H1 (cell line): ENCODE measurements at regions not wholly inside any gene's neighbourhood (a gene's known extent, or its start where the extent isn't known, plus 50 kb on each side); places are given as distances from the start of the nearest gene placed in this dataset.
"Not testable (repeated sequence)": the region's sequence is repeated elsewhere in the genome, so short reads cannot be mapped to it uniquely, and the experiment has no call there.

ENCODE experiments used
- CTCF ChIA-PET: fragments of 300-600 bp; sonication (Branson Sonifier 250); formaldehyde crosslinking; loops from one replicate; lab custom pipeline; 2021; ENCODE audit not compliant: partially characterized antibody; lab: Charles Lee
- POLR2A ChIA-PET: fragments of 300-600 bp; sonication (Branson Sonifier 250); formaldehyde crosslinking; loops from one replicate; lab custom pipeline; 2021; ENCODE audit warnings: inconsistent platforms; ENCODE audit not compliant: partially characterized antibody; lab: Charles Lee
- DNase-seq, 2 experiments: peaks; one replicate each; pipeline versions ENCODE4 v3.0.0 to v3.0.0-alpha.2; 2010 to 2022; ENCODE audit warnings: low spot score in 2 of 2, low read depth in 1 of 2, mixed read lengths in 1 of 2
- FAIRE-seq: peaks from 2 replicates; lab custom pipeline; 2011; peaks lifted over from hg19 to GRCh38; lab: Jason Lieb, UNC
- H2AFZ ChIP-seq: 2 replicates; pipeline ENCODE4 v1.8.1; 2012; ENCODE audit warnings: low read length, inconsistent platforms
- H2AK5ac ChIP-seq: 2 replicates; pipeline ENCODE4 v1.6.1; 2013; ENCODE audit warnings: low read depth, low read length
- H2BK120ac ChIP-seq: replicated peaks from 2 replicates; pipeline ENCODE3; 2013; ENCODE audit warnings: low read depth, low read length, inconsistent platforms
- H2BK12ac ChIP-seq: 2 replicates; pipeline ENCODE4 v1.6.1; 2013; ENCODE audit warnings: low read depth, low read length
- H2BK15ac ChIP-seq: 2 replicates; pipeline ENCODE4 v1.6.1; 2013; ENCODE audit warnings: low read length
- H2BK20ac ChIP-seq: 2 replicates; pipeline ENCODE4 v1.6.1; 2013; ENCODE audit warnings: low read length
- H2BK5ac ChIP-seq: 2 replicates; pipeline ENCODE4 v1.6.1; 2013; ENCODE audit warnings: low read depth, low read length
- H3K14ac ChIP-seq: 2 replicates; pipeline ENCODE4 v1.6.1; 2013; ENCODE audit warnings: inconsistent platforms; ENCODE audit not compliant: insufficient read length
- H3K18ac ChIP-seq: 2 replicates; pipeline ENCODE4 v1.6.1; 2013; ENCODE audit warnings: low read length; ENCODE audit errors: extremely low read depth
- H3K23ac ChIP-seq: 2 replicates; pipeline ENCODE4 v1.6.1; 2013; ENCODE audit warnings: inconsistent platforms; ENCODE audit not compliant: insufficient read length
- H3K23me2 ChIP-seq: 2 replicates; pipeline ENCODE4 v1.6.1; 2013; ENCODE audit warnings: low read depth, low read length
- H3K27ac ChIP-seq: 2 replicates; pipeline ENCODE4 v1.6.1; 2011; ENCODE audit warnings: low read depth, low read length, inconsistent platforms
- H3K27me3 ChIP-seq, 4 experiments: replicated peaks in 1 of 4; 1 replicate in 1 of 4; 2 replicates in 3 of 4; pipeline versions ENCODE4 v1.6.1 to v1.8.1; 2011 to 2013; ENCODE audit warnings: low read length in 3 of 4, mild to moderate bottlenecking in 3 of 4, inconsistent platforms in 2 of 4, mixed read lengths in 2 of 4, moderate library complexity in 1 of 4; ENCODE audit not compliant: control insufficient read depth in 3 of 4, insufficient read depth in 3 of 4; ENCODE audit errors: extremely low read depth in 1 of 4
- H3K36me3 ChIP-seq, 4 experiments: 2 replicates each; pipeline versions ENCODE4 v1.6.1 to v1.8.1; 2011 to 2013; ENCODE audit warnings: mild to moderate bottlenecking in 4 of 4, low read length in 3 of 4, moderate library complexity in 2 of 4, control low read depth in 1 of 4, inconsistent platforms in 1 of 4; ENCODE audit not compliant: insufficient read depth in 4 of 4, control insufficient read depth in 2 of 4
- H3K4ac ChIP-seq: replicated peaks from 2 replicates; pipeline ENCODE3; 2013; ENCODE audit warnings: low read length, low read depth, mixed read lengths, inconsistent platforms; ENCODE audit not compliant: insufficient read length
- H3K4me1 ChIP-seq, 4 experiments: replicated peaks in 1 of 4; 1 replicate in 1 of 4; 2 replicates in 3 of 4; pipeline versions ENCODE4 v1.6.1 to v1.8.1; 2011 to 2013; ENCODE audit warnings: low read length in 3 of 4, inconsistent platforms in 2 of 4, mixed read lengths in 1 of 4; ENCODE audit not compliant: insufficient read depth in 4 of 4, control insufficient read depth in 3 of 4
- H3K4me2 ChIP-seq, 2 experiments: 2 replicates each; pipeline versions ENCODE4 v1.6.1 to v1.8.1; 2011 to 2013; ENCODE audit warnings: low read depth in 2 of 2, low read length in 2 of 2, control low read depth in 1 of 2, inconsistent platforms in 1 of 2, mild to moderate bottlenecking in 1 of 2; ENCODE audit not compliant: insufficient read depth in 1 of 2
- H3K4me3 ChIP-seq, 4 experiments: fragments of 200-600, 300-600 bp in 1 of 4; sonication (generic), shearing (Covaris generic), sonication (Bioruptor Twin) in 1 of 4; 2 replicates each; pipeline versions ENCODE4 v1.5.1 to v1.8.1; 2011 to 2016; ENCODE audit warnings: low read length in 4 of 4, low read depth in 3 of 4, control low read depth in 2 of 4, inconsistent platforms in 2 of 4, mild to moderate bottlenecking in 2 of 4, mixed read lengths in 1 of 4, moderate library complexity in 1 of 4; ENCODE audit not compliant: insufficient read depth in 2 of 4; ENCODE audit errors: extremely low read depth in 1 of 4
- H3K56ac ChIP-seq: replicated peaks from 2 replicates; pipeline ENCODE3; 2013; ENCODE audit warnings: low read depth, mild to moderate bottlenecking, mixed read lengths, low read length, inconsistent platforms; ENCODE audit not compliant: insufficient read length
- H3K79me1 ChIP-seq: 2 replicates; pipeline ENCODE4 v1.6.1; 2013; ENCODE audit warnings: low read depth, low read length, control low read depth
- H3K79me2 ChIP-seq, 2 experiments: 2 replicates each; pipeline versions ENCODE4 v1.6.1 to v1.8.1; 2012 to 2013; ENCODE audit warnings: low read length in 2 of 2, mild to moderate bottlenecking in 2 of 2, inconsistent platforms in 1 of 2; ENCODE audit not compliant: insufficient read depth in 2 of 2, control insufficient read depth in 1 of 2
- H3K9ac ChIP-seq, 4 experiments: replicated peaks in 1 of 4; 1 replicate in 1 of 4; 2 replicates in 3 of 4; pipeline versions ENCODE4 v1.6.1 to v1.8.1; 2011 to 2013; ENCODE audit warnings: low read depth in 3 of 4, low read length in 3 of 4, control low read depth in 2 of 4, mild to moderate bottlenecking in 2 of 4, moderate library complexity in 2 of 4, inconsistent platforms in 1 of 4; ENCODE audit errors: extremely low read depth in 1 of 4
- H3K9me3 ChIP-seq, 2 experiments: 2 replicates each; pipeline versions ENCODE4 v1.6.1 to v1.8.1; 2012 to 2013; ENCODE audit warnings: mild to moderate bottlenecking in 2 of 2, moderate library complexity in 2 of 2, control low read depth in 1 of 2, inconsistent platforms in 1 of 2, low read depth in 1 of 2, low read length in 1 of 2, mixed read lengths in 1 of 2; ENCODE audit not compliant: insufficient read depth in 2 of 2
- H4K20me1 ChIP-seq, 2 experiments: replicated peaks in 1 of 2; 2 replicates each; pipeline versions ENCODE3 to v1.8.1; 2011 to 2013; ENCODE audit warnings: inconsistent platforms in 2 of 2, low read length in 2 of 2, mild to moderate bottlenecking in 1 of 2; ENCODE audit not compliant: insufficient read depth in 2 of 2, control insufficient read depth in 1 of 2
- H4K5ac ChIP-seq: 2 replicates; pipeline ENCODE4 v1.6.1; 2013; ENCODE audit warnings: low read length, low read depth, mixed read lengths, inconsistent platforms; ENCODE audit not compliant: insufficient read length
- H4K8ac ChIP-seq: 2 replicates; pipeline ENCODE4 v1.8.0; 2013; ENCODE audit warnings: mild to moderate bottlenecking, moderate library complexity, low read length, inconsistent platforms; ENCODE audit not compliant: insufficient read depth; ENCODE audit errors: extremely low read depth
- H4K91ac ChIP-seq: replicated peaks from 2 replicates; pipeline ENCODE3; 2013; ENCODE audit warnings: low read length, mixed read lengths, inconsistent platforms; ENCODE audit not compliant: insufficient read length
- WGBS, 2 experiments: shearing (Covaris generic) in 1 of 2; methylation state at CpG; one replicate each; pipeline versions ENCODE4 v1.1.6 to v1.1.7; 2013 to 2015; ENCODE audit warnings: low lambda C conversion rate in 2 of 2, mixed read lengths in 2 of 2, inconsistent platforms in 1 of 2, low coverage in 1 of 2, missing lambda C conversion rate in 1 of 2; ENCODE audit not compliant: insufficient replicate concordance in 2 of 2, insufficient coverage in 1 of 2, insufficient read length in 1 of 2; ENCODE audit errors: extremely low coverage in 1 of 2, missing lambda C conversion rate in 1 of 2; 5-methylcytosine and 5-hydroxymethylcytosine counted together

DNA sequence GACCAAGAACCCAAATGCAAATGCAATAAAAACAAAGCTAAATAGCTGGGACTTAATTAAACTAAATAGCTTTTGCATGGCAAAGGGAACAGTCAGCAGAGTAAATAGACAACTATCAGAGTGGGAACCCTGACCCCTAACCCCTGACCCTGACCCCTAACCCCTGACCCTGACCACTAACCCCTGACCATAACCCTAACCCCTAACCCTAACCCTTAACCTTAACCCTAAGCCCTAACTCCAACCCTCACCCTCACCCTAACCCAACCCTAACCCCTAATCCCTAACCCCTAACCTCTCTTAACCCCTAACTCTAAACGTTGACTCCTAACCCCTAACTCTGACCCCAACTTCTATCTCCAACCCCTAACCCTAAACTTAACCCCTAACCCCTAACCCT is 3014.3 kb upstream of the TEKT4 start:
- POLR2A ChIA-PET, H3K4me1 ChIP-seq, H2BK5ac ChIP-seq, FAIRE-seq, H3K79me1 ChIP-seq, H4K20me1 ChIP-seq, H3K4me3 ChIP-seq, H3K36me3 ChIP-seq, H3K23me2 ChIP-seq, H4K5ac ChIP-seq, H2BK120ac ChIP-seq, H3K56ac ChIP-seq, H3K27me3 ChIP-seq, CTCF ChIA-PET, H3K27ac ChIP-seq, H3K9ac ChIP-seq, H4K91ac ChIP-seq, H3K23ac ChIP-seq, H2AK5ac ChIP-seq, H2BK20ac ChIP-seq, H3K4ac ChIP-seq, H4K8ac ChIP-seq, H3K18ac ChIP-seq, H3K14ac ChIP-seq, H2BK15ac ChIP-seq, H3K79me2 ChIP-seq, H3K4me2 ChIP-seq, H2BK12ac ChIP-seq, H2AFZ ChIP-seq, DNase-seq: not testable (repeated sequence)
- H3K9me3 ChIP-seq, result peaks cover 2 to 12% of the 10 kb centered on the region in 2 experiments; a peak in 3 of 4 replicates
- 63 to 100% methylated on average over 1 of the region's 1 CpG for WGBS, 2 experiments

DNA sequence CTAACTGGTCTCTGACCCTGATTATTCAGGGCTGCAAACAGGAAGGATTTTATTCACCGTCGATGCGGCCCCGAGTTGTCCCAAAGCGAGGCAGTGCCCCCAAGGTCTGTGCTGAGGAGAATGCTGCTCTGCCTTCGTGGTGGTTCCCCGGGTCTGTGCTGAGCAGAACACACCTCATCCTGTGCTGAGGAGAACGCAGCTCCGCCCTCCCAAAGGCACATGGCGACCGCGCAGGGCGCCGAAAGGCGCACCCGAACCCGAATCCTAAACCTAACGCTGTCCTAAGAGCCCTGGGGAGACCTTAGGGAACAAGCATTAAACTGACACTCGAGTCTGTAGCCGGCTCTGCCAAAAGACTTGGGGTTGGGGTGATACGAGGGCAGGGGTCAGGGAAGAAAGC is 3013.5 kb upstream of the TEKT4 start:
- 57% methylated on average over 3 of the region's 21 CpGs; no CpG with 5 or more reads in 1 of the 2 experiments for WGBS, 2 experiments
- H3K56ac ChIP-seq, H3K18ac ChIP-seq, H2AK5ac ChIP-seq, H3K9ac ChIP-seq, H3K27me3 ChIP-seq, H3K14ac ChIP-seq, POLR2A ChIA-PET, CTCF ChIA-PET, H4K91ac ChIP-seq, H4K20me1 ChIP-seq, H3K4ac ChIP-seq, H2BK5ac ChIP-seq, H3K23me2 ChIP-seq, H3K79me1 ChIP-seq, H3K4me2 ChIP-seq, H3K79me2 ChIP-seq, H2BK120ac ChIP-seq, H4K5ac ChIP-seq, H2BK12ac ChIP-seq, H4K8ac ChIP-seq, H2BK15ac ChIP-seq, FAIRE-seq, H3K27ac ChIP-seq, H3K36me3 ChIP-seq, H3K4me1 ChIP-seq, H3K4me3 ChIP-seq, H2AFZ ChIP-seq, H2BK20ac ChIP-seq, DNase-seq, H3K23ac ChIP-seq: not testable (repeated sequence)
- H3K9me3 ChIP-seq, result peaks cover 2 to 12% of the 10 kb centered on the region in 2 experiments; a peak in 3 of 4 replicates
